GM21367 (cell line): ENCODE measurements at regions not wholly inside any gene's neighbourhood (a gene's known extent, or its start where the extent isn't known, plus 50 kb on each side); places are given as distances from the start of the nearest gene placed in this dataset.

ENCODE experiments used
- ATAC-seq: cut with Tn5 transposase; IDR thresholded peaks from one replicate; pipeline ENCODE4 v1.9.1; 2021; ENCODE audit not compliant: unreplicated experiment

DNA sequence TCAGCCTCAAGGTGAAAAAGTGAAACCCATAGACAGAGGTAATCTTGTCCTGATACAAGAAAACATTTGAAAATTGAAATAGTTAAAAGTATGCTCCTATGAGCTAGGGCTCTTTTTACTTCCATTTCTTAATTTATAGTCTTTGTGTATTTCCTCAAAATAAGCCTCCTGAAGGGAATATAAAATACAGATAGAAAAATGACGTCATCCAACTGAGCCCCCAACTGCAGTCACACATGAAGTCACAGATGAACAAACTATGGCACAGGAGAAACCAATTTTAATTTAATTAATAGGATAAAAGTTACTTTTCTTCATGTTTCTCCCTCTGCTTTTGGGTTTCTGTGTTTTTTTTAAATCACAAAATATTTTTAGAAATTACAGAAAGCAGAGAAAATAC is 280.3 kb downstream of the HTR7 start:
- no peak for ATAC-seq

GRCh38 chr10:90579602-90580242 is 278.1 kb downstream of the HTR7 start:
- ATAC-seq, result no peak

GRCh38 chr10:90583416-90583815 is 274.4 kb downstream of the HTR7 start:
- no peak for ATAC-seq

- ATAC-seq, result no peak
Measured at GRCh38 chr10:90587081-90587491, 270.8 kb downstream of the HTR7 start.

- ATAC-seq, result no peak
Measured at GRCh38 chr10:90587561-90587960, 270.3 kb downstream of the HTR7 start.

DNA sequence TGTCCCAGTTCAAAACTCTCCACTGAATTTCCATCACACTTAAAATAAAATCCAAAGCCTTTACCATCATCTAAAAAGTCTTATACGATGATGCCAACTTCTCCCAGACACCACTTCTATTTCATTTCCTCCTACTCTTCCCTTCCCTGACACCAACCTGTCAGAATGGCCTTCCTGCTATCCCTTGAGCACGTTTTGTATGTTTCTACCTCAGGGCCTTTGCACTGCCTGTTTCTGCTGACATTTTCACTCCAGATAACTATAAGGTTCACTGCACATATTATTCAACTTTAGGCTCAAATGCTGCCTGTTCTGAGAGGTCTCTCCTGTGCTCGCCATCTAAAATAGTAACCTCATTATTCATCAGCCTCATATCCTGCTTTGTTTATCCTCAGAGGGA is 269.6 kb downstream of the HTR7 start:
- no peak for ATAC-seq

- ATAC-seq, result no peak
Measured at GRCh38 chr10:90589825-90590224, 268.0 kb downstream of the HTR7 start.

DNA sequence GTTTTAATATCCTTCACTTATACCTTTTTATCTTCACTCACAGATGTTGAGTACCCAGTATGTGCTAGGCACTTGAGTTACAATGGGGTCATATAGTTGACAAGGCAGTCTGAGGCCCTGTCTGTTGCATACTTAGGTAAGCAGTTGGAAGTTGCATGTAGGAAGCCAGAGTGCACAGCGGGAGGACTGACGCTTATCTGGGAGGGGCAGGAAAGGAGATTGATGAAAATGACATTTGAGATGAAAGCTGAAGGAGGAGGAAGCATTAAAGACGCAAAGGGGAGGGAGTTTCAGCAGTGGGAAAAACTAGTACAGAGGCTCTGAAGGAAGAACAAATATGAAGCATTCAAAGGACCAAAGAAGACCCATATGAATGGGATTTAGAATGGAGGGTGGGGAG is 266.2 kb downstream of the HTR7 start:
- ATAC-seq, result no peak

- ATAC-seq, result no peak
Measured at GRCh38 chr10:90592638-90593302, 265.1 kb downstream of the HTR7 start.

DNA sequence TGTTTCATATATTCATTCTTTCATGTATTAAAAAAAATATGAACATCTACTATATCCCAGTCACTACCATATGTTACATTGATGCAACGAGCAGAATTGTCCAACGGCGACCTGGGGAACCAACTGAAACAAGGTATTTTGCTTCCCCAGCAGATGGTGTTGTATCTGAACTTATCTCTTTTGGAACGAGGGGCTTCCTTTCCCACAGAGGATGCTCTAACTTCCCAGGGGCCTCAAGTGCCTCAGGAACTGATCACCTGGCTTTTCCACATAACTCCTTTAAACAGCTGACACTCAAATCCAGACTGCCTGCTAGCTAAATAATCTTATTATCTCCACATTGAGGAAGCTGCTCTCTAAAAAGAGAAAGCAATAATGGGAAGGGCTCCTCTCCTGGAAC is 259.3 kb downstream of the HTR7 start:
- no peak for ATAC-seq

DNA sequence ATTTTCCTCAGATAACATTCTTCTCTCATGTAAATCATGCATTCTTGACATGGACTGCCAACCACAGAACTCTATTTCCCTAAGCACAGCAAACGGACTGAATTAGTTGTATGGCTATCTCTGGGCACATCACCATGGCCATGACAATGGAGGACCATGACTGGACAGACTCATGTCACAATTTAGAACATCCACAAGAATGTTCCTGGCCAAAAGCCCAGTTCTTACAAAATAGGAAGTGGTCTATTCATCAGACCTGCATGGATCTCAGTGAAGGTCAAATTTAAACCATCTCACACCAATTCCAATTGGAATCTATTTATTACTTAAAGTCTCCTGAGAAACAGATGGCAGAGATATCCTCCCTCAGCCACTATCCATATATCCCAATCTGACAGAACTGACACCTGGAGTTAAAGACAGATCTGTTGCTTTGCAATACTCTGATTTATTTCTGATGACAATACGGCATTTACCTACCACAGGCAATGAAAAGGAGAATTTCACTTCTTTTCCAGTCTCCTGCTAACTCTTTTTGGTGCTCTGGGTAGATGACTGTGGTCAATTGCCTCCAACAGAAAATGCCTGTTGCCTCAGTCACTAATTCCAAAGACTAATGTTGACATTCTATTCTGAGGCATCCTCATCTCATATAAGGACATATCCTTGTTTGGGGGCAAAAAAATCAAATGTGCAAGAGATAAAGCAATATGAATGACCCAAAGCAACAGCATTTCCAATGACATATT is 254.8 kb downstream of the HTR7 start:
- ATAC-seq, result no peak

GRCh38 chr10:90604636-90605035 is 253.2 kb downstream of the HTR7 start:
- ATAC-seq, result no peak

DNA sequence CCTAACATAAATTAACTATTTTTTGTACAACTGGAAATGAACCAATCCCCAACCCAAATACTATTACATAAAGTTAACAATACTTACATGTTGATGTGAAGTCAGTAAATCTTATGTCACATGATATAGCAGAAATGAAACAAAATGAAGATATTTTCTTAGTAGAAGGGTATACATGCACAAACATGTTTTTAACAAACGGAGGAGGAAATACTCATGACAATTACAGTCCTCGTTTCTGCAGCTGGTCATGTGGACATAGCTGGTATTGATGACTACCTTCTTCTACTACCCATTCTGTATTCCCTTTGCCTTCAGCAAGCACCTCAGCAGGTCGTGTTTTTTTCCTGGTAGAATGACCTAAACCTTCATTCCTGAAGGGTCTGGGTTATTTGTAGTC is 252.3 kb downstream of the HTR7 start:
- no peak for ATAC-seq

DNA sequence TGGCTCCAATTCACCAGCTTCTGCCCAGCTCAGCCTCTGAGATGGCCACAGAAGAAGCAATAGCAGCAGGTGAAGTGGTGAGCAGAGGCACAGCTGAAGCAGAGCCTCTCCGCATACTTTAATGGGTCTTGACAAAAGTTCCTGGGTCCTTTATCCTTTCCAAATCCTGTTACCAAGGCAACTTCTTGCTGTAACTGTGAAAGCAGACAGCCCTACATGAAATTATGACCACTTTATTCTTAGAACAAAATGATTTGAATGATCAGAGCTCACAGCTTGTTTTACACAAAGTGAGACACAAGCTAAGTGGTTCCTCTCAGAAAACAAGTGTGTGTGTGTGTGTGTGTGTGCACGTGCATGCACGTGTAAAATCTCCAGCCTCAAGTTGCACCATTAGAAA is 245.6 kb downstream of the HTR7 start:
- ATAC-seq, result no peak

DNA sequence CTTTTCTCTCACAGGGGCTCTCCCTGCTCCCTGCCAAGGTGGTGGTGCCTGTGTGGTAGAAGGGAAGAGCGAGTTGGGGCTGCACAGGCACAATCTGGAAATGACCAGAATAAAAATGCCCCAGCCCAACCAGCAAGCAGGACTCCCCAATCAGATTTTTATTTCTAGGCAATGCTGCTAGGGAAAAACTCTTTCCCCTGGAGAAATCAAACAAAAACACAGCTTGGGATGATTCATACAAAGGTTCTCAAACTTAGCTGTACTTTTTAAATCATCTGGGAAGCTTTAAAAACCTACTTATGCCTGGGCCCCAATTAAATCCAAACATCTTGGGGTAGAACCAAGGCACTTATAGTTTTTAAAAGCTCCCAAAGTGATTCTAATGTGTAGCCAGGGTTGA is 243.2 kb downstream of the HTR7 start:
- no peak for ATAC-seq

GRCh38 chr10:90621577-90621976 is 236.3 kb downstream of the HTR7 start:
- ATAC-seq, result no peak

DNA sequence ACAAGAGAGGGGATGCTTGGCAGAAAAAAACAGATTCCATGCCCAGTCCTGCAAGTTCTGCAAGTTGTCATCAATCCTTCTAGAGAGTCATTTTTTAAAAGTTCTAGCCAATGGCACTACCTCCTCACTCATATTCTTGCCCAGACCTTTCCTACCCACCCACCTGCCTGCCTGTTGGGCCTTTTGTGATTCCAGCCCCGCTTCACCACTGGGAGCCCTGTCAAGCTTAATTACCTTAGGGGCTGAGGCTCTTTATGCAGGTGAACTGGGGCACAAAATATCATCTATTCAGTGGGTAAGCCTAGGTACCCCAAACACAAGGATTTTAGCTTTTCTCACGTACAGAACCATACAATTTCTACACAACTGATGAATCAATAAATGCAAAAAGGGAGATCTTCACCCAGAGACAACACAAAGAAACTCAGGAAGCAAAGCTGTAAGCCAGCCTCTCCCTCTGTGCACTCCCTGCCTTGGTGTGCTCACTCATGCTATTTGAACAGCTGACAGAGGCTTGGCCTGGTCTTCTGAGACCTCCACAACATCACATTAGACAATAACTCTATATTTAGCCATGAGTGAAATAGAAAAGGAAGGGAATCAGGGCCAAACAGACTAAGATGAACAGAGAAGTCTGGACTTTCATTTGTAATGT is 222.6 kb downstream of the HTR7 start:
- no peak for ATAC-seq

- no peak for ATAC-seq
Measured at GRCh38 chr10:90640756-90641155, 217.1 kb downstream of the HTR7 start.

DNA sequence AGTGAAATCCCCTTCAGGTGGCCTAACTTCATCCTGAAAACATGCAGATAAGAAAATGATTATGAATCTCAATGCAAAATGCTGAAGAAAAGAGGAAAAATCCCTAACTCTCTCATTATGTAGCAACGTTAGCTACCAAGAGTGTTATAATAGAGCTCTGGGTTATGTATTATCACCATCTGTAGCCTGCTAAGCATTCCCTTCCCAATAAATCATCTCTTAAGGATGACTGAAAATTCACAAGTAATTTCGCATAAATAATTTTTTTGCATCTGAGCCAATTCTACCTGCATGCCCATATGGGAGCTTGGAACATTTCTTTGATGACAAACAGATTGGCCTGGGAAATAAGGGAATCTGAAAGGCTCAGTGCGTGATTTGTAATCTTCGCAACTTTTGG is 216.1 kb downstream of the HTR7 start:
- no peak for ATAC-seq

GRCh38 chr10:90642136-90642535 is 215.7 kb downstream of the HTR7 start:
- no peak for ATAC-seq

GRCh38 chr10:90642650-90643049 is 215.2 kb downstream of the HTR7 start:
- no peak for ATAC-seq

- no peak for ATAC-seq
Measured at GRCh38 chr10:90644165-90644564, 213.7 kb downstream of the HTR7 start.
